ENCODE measurements at regions not wholly inside any gene's neighbourhood (a gene's known extent, or its start where the extent isn't known, plus 50 kb on each side); places are given as distances from the start of the nearest gene placed in this dataset.

GRCh38 chr1:69290291-69290690 lies 277.4 kb upstream of the LRRC7 start:
- TF ChIP-seq, protein P1, sequence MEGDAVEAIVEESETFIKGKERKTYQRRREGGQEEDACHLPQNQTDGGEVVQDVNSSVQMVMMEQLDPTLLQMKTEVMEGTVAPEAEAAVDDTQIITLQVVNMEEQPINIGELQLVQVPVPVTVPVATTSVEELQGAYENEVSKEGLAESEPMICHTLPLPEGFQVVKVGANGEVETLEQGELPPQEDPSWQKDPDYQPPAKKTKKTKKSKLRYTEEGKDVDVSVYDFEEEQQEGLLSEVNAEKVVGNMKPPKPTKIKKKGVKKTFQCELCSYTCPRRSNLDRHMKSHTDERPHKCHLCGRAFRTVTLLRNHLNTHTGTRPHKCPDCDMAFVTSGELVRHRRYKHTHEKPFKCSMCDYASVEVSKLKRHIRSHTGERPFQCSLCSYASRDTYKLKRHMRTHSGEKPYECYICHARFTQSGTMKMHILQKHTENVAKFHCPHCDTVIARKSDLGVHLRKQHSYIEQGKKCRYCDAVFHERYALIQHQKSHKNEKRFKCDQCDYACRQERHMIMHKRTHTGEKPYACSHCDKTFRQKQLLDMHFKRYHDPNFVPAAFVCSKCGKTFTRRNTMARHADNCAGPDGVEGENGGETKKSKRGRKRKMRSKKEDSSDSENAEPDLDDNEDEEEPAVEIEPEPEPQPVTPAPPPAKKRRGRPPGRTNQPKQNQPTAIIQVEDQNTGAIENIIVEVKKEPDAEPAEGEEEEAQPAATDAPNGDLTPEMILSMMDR (IDR thresholded peaks at IDR 0.05; ENCODE audit: poor library complexity, severe bottlenecking): no peak
- TF ChIP-seq POLR2AphosphoS5 (IDR thresholded peaks at IDR 0.05) (no peak), TAF1 (IDR thresholded peaks at IDR 0.05; ENCODE audit: low read depth) (no peak), RAD21 (conservative IDR thresholded peaks at IDR 0.05) (no peak), EZH2 (IDR thresholded peaks at IDR 0.05; ENCODE audit: borderline replicate concordance, insufficient read depth, low read length, poor library complexity, severe bottlenecking) (no peak)
